ENCODE measurements at regions not wholly inside any gene's neighbourhood (a gene's known extent, or its start where the extent isn't known, plus 50 kb on each side); places are given as distances from the start of the nearest gene placed in this dataset.

DNA sequence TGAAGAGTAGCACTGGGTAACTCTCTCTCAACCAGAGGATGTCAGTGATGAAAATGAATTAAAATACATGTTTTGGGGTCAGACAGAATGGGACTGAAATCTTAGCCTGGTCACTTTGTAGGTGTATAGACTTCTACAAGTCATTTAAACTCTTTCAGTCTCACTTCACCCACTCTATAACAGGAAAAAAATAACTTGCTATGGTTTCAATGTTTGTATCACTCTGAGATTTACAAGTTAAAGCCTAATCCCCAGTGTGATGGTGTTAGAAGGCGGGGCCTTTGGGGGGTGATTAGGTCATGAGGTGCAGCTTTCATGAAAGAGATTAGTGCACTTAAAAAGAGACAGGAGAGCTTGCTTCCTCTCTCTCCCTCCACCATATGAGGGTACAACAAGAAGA, 134.8 kb downstream of the INHBA start:
- H3K27ac ChIP-seq (ENCODE audit: poor library complexity, severe bottlenecking): no peak overlapping the region
- TF ChIP-seq, protein P1, sequence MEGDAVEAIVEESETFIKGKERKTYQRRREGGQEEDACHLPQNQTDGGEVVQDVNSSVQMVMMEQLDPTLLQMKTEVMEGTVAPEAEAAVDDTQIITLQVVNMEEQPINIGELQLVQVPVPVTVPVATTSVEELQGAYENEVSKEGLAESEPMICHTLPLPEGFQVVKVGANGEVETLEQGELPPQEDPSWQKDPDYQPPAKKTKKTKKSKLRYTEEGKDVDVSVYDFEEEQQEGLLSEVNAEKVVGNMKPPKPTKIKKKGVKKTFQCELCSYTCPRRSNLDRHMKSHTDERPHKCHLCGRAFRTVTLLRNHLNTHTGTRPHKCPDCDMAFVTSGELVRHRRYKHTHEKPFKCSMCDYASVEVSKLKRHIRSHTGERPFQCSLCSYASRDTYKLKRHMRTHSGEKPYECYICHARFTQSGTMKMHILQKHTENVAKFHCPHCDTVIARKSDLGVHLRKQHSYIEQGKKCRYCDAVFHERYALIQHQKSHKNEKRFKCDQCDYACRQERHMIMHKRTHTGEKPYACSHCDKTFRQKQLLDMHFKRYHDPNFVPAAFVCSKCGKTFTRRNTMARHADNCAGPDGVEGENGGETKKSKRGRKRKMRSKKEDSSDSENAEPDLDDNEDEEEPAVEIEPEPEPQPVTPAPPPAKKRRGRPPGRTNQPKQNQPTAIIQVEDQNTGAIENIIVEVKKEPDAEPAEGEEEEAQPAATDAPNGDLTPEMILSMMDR (IDR thresholded peaks at IDR 0.05; ENCODE audit: poor library complexity, severe bottlenecking): no peak
- H3K4me1 ChIP-seq (ENCODE audit: insufficient read depth, poor library complexity, severe bottlenecking): peaks cover 5% of the 10 kb centered on the region
- H3K27me3 ChIP-seq (ENCODE audit: insufficient read depth, poor library complexity, severe bottlenecking): no peaks in the 10 kb centered on the region
- ATAC-seq (ENCODE audit: low read depth) (no peak), DNase-seq (ENCODE audit: low spot score) (no peak)
- H3K9me3 ChIP-seq (ENCODE audit: severe bottlenecking): no peaks in the 10 kb centered on the region
- H3K4me3 ChIP-seq (ENCODE audit: severe bottlenecking): no peak overlapping the region
- no peaks in the 10 kb centered on the region for H3K36me3 ChIP-seq (ENCODE audit: low read depth)

DNA sequence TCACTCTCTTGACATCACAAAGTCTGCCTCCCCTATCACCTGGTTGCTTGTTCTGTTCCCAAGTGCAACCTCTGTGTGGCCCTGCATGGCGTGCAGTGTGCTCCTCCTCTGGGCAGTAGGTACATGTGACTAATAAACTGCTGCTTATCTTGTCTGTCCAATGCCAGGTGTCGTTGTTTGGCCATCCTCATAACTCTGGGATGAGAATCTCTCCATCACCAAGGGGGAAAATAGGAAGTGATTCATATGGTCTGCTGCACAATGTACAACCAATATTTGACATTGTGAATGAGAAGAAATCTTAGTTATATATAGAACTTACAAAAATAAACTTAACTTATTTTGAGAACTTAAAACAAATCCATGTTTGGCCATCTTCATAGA, 135.2 kb downstream of the INHBA start:
- H3K27me3 ChIP-seq (ENCODE audit: insufficient read depth, poor library complexity, severe bottlenecking): no peaks in the 10 kb centered on the region
- ATAC-seq (ENCODE audit: low read depth) (peak; percentile 51; the same call in 1 of the 3 replicates), DNase-seq (ENCODE audit: low spot score) (no peak)
- H3K4me1 ChIP-seq (ENCODE audit: insufficient read depth, poor library complexity, severe bottlenecking): peaks cover 1% of the 10 kb centered on the region
- H3K4me3 ChIP-seq (ENCODE audit: severe bottlenecking): no peak overlapping the region
- TF ChIP-seq, protein P1 (IDR thresholded peaks at IDR 0.05; ENCODE audit: poor library complexity, severe bottlenecking): no peak
- H3K27ac ChIP-seq (ENCODE audit: poor library complexity, severe bottlenecking): no peak overlapping the region
- no peaks in the 10 kb centered on the region for H3K36me3 ChIP-seq (ENCODE audit: low read depth)
- H3K9me3 ChIP-seq (ENCODE audit: severe bottlenecking): no peaks in the 10 kb centered on the region

DNA sequence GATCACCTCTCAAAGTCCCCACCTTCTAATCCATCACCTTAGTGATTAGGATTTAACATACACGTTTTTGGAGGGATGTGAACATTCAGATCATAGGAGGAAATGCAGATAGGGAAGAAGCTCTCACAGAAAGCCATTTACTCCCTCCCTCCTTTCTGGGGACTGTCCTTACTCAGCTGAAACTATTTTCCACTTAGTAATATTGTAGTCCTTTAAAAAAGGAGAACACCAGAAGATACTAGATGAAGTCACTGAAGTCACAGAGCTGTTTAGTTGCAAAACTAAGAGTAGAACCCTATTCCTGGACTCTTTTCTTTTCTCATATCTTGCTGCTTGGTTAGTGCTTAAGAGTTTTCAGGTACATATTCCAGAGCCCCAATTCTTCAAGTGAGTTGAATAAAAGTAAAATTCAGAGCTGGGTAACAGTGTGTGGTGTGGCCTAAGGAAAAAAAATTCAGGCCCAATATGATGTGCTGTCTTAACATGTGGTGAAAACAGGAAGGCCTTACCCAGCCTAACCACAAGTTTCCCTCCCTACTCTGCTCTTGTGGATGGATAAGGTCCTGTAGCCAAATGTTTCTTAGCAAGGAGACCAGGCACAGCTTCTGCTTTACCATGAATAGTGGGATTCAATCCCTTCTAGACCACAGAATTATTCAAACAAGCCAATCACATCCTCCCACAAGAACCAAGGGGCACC, 135.7 kb downstream of the INHBA start:
- Histone ChIP-seq H3K4me1 (ENCODE audit: insufficient read depth, poor library complexity, severe bottlenecking) (no peaks in the 10 kb centered on the region), H3K27ac (ENCODE audit: poor library complexity, severe bottlenecking) (no peak overlapping the region), H3K36me3 (ENCODE audit: low read depth) (no peaks in the 10 kb centered on the region), H3K9me3 (ENCODE audit: severe bottlenecking) (no peaks in the 10 kb centered on the region), H3K4me3 (ENCODE audit: severe bottlenecking) (no peak overlapping the region), H3K27me3 (ENCODE audit: insufficient read depth, poor library complexity, severe bottlenecking) (no peaks in the 10 kb centered on the region)
- DNase-seq (ENCODE audit: low spot score): no peak
- TF ChIP-seq, protein P1 (IDR thresholded peaks at IDR 0.05; ENCODE audit: poor library complexity, severe bottlenecking): no peak
- ATAC-seq (ENCODE audit: low read depth): no peak

DNA sequence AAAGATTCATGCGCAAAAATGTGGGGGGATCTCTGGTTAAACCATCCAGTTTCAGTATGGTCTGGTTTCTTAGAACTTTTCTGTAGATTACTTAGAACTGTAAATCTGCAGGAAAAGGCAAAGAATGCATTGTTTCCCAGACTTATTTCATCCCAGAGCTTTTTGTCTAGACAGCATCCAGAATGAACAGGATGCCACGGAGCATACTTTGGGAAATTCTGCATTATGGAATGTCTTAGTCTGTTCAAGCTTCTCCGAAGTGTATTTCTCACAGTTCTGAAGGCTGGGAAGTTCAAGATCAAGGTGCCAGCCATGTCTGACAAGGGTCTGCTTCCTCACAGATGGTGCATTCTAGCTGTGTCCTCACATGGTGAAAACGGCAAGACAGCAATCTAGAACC, 136.3 kb downstream of the INHBA start:
- no peaks in the 10 kb centered on the region for H3K9me3 ChIP-seq (ENCODE audit: severe bottlenecking)
- no peaks in the 10 kb centered on the region for H3K36me3 ChIP-seq (ENCODE audit: low read depth)
- H3K27ac ChIP-seq (ENCODE audit: poor library complexity, severe bottlenecking): no peak overlapping the region
- H3K27me3 ChIP-seq (ENCODE audit: insufficient read depth, poor library complexity, severe bottlenecking): no peaks in the 10 kb centered on the region
- H3K4me1 ChIP-seq (ENCODE audit: insufficient read depth, poor library complexity, severe bottlenecking): no peaks in the 10 kb centered on the region
- no peak overlapping the region for H3K4me3 ChIP-seq (ENCODE audit: severe bottlenecking)
- ATAC-seq (ENCODE audit: low read depth) (no peak), DNase-seq (ENCODE audit: low spot score) (no peak)
- TF ChIP-seq, protein P1 (IDR thresholded peaks at IDR 0.05; ENCODE audit: poor library complexity, severe bottlenecking): no peak

DNA sequence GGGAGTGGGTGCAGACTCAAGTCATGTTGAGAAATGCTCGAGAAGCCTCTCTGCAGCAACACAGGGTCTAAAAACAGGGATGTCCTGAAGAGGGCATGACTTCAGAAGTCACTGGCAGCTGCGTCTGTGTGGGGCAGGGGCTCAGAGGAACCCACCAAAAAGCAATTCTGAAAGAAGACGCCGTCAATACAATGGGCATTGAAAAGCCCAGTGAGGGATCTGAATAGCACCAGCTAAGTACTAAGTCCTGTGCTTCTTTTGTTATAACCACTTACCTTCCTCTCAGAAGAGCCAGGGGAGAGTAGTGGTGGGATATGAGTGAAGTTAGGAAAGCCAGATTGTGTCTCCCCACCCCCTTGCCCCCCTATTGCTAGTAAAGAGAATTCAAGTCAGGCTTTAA, 137.2 kb downstream of the INHBA start:
- H3K36me3 ChIP-seq (ENCODE audit: low read depth): no peaks in the 10 kb centered on the region
- no peak overlapping the region for H3K4me3 ChIP-seq (ENCODE audit: severe bottlenecking)
- TF ChIP-seq, protein P1 (IDR thresholded peaks at IDR 0.05; ENCODE audit: poor library complexity, severe bottlenecking): no peak
- no peaks in the 10 kb centered on the region for H3K4me1 ChIP-seq (ENCODE audit: insufficient read depth, poor library complexity, severe bottlenecking)
- H3K27me3 ChIP-seq (ENCODE audit: insufficient read depth, poor library complexity, severe bottlenecking): no peaks in the 10 kb centered on the region
- no peaks in the 10 kb centered on the region for H3K9me3 ChIP-seq (ENCODE audit: severe bottlenecking)
- H3K27ac ChIP-seq (ENCODE audit: poor library complexity, severe bottlenecking): no peak overlapping the region
- DNase-seq (ENCODE audit: low spot score) (no peak), ATAC-seq (ENCODE audit: low read depth) (no peak)
